GM18498 (cell line): ENCODE measurements at regions not wholly inside any gene's neighbourhood (a gene's known extent, or its start where the extent isn't known, plus 50 kb on each side); places are given as distances from the start of the nearest gene placed in this dataset.

Experiments
- ATAC-seq: cut with Tn5 transposase; IDR thresholded peaks from one replicate; pipeline ENCODE4 v1.9.1; 2021; ENCODE audit warnings: mild to moderate bottlenecking, moderate library complexity; ENCODE audit not compliant: unreplicated experiment

DNA sequence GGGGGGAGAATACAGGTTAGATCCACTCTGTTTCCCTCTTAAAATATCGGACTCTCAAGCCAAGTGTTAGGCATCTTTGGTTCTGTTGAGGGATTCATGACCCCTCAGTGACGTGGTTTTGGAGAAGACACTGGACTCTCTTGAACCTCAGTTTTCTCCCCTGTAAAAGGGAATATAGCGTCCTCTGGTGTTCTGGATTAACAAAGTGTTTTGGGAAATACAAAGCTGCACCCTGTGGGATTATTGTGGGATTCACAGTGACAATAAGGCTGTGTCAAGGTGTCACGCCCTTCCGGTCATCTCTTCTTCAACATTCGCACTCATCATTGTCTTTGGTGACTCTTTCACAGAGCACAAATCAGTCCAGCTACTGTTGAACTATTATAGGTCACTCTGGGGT, 139.0 kb downstream of the IRX1 start:
- ATAC-seq, result no peak

DNA sequence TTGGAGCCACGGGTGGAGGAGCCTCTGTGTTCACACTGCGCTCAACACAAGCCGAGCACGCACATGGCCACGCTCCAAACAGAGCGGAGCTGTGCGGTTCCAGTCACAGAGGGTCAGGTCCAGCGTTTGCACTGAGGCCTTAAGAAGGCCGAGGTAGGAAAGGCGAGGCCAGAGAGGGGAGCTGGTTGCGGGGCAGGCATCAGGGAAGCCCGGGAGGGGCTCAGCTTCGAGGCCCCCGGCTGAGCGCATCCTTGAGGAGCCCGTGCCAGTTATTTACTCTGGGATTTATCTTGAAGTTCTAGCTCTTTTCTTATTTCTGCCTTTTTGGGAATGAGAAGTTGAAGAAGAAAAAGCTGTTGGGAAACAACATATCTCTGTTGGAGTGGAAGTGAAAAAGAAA, 140.8 kb downstream of the IRX1 start:
- no peak for ATAC-seq

- no peak for ATAC-seq
These were observed 141.3 kb downstream of the IRX1 start for GRCh38 chr5:3736926-3737325.

- ATAC-seq, result no peak
These were observed 143.3 kb downstream of the IRX1 start for GRCh38 chr5:3738919-3739318.

GRCh38 chr5:3740546-3741373, 145.1 kb downstream of the IRX1 start:
- ATAC-seq, result no peak

GRCh38 chr5:3741374-3741770, 145.7 kb downstream of the IRX1 start:
- no peak for ATAC-seq

DNA sequence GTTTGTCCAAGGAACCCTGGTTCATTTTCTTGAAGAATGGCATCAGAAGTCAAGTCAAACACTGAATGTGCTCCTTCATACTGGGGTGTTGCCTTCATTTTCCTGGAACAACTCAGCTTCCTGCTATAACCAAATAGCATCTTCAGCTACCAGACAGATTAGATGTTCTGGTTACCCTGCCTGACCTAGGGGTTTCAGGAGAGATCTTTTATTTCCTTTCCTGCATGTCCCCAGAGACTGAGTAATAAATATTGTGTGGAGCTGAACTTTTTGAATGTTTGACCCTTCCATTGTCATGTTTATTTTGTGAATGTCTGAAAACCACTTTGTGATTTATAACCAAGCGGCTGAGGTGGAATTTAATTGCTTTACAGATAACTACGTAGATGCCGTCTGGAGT, 147.1 kb downstream of the IRX1 start:
- no peak for ATAC-seq

DNA sequence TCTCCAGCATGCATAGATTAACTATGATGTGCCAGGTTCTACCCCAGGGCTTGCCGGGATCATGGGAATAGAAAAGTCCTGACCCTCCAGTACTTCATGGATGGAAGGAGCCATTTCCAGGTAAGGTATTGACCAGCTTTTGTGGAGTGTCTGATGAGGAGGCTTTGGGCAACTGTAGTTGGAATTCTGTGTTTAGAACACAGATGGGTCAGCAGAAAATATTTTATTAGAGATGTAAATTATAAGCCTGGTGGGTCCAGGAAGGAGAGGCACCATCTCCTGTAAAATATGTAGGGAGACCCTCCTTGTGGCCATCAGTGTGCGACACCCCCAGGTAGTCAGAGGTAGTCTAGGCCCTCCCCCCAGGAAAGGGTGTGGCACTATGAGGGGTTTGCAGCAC, 156.2 kb downstream of the IRX1 start:
- ATAC-seq, result no peak

DNA sequence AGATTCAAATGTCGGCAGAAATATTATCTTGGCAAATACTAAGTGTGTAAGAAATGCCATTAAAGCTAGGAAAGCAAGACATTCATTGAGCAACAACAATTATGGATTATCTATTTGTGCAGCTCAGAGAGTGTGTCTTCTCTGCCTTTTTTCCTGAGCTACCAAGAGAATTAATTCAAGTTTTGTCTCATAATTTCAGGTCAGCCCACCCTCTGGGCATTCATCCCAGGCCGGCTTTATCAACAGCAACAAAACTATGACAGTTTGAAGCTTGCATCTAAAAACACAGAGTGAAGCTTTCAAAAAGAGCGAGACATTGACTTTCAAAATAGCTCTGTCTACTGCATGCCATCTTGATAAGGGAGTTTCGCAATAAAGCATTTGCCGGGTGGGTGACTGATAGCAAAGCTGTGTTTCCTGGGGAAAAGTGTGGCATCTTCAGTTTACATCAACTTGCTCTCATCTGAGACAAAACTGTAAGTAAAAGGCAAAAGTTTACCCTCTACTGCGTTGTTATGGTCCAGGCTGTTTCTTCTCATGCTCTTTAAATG, 182.4 kb downstream of the IRX1 start:
- ATAC-seq, result no peak

GRCh38 chr5:3778945-3779344, 183.3 kb downstream of the IRX1 start:
- no peak for ATAC-seq

- no peak for ATAC-seq
These were observed 184.6 kb downstream of the IRX1 start for GRCh38 chr5:3780278-3780677.

GRCh38 chr5:3780907-3781306, 185.3 kb downstream of the IRX1 start:
- no peak for ATAC-seq

- no peak for ATAC-seq
These were observed 189.2 kb downstream of the IRX1 start for GRCh38 chr5:3784854-3785253.

GRCh38 chr5:3786165-3786564, 190.5 kb downstream of the IRX1 start:
- ATAC-seq, result no peak

DNA sequence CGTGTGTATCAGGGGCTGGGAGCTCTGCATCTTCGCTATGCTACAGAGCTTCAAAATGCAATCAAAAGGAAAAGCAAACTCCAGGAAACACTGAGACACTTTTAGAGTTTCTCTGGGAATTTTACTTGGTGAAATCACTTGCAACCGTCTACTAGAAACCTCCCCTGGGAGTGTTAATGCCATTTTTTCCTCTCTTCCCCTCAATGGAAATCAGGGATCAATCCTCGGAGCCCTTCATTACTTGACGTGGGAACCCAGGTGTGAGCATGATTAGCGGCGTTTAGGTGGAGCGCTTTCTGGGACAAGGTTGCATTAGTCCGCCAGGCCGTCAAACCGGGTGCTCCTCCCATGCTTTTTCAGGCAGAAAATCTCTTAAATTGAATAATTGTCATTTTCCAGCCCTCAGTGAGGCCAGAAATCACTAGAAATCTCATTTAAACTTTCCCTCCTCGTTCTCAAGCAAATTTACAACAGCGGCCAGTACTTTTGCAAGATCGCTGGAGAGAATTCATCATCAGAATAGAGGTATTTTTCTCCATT, 191.3 kb downstream of the IRX1 start:
- no peak for ATAC-seq

- ATAC-seq, result no peak
These were observed 192.0 kb downstream of the IRX1 start for GRCh38 chr5:3787604-3788003.

DNA sequence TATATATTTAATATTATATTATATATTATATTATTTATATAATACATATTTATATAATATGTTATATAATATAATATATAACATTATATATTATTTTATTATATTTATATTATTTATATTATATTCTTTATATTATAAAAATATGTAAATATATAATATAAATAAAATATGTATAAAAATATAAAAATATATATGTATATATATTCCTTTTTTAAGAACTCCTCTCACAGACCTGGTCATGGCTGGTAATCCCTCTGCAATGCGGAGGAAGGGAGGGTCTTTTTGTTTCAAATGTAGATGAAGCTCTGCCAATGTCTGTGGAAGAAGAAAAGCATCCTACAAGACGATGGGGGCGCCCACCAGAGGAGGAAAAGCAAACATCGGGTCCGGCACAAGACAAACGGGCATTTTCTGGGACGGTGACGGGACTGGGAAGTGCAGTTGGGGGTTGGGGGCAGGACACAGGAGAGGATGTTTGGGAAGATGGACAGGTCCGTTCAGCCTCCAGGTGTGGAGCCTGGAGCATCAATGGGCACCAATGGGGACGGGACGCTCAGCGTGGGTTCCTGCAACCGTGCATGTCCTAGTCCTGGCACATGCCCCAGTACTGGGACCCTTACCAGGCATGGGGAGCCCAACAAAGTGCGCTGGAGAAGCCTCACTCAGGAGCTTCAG, 194.0 kb downstream of the IRX1 start:
- ATAC-seq, result no peak

DNA sequence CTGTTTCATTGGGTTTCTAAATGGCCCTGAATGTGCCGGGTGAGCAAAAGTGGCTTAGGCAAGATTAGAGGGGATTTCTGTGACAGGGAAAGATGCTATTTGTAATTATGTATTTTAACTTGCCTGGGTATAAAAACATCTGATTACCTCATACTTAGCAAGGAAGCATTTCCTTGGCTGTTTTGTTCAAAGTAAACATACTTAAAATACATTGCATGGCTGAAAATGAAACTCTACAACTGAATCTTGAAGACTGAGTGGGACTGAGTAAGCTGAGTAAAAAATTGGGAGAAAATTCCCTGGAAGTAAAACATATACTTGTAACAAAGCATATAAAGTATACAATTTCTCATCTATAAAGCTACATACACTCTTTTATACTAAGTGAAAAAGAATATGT, 197.5 kb downstream of the IRX1 start:
- ATAC-seq, result no peak

DNA sequence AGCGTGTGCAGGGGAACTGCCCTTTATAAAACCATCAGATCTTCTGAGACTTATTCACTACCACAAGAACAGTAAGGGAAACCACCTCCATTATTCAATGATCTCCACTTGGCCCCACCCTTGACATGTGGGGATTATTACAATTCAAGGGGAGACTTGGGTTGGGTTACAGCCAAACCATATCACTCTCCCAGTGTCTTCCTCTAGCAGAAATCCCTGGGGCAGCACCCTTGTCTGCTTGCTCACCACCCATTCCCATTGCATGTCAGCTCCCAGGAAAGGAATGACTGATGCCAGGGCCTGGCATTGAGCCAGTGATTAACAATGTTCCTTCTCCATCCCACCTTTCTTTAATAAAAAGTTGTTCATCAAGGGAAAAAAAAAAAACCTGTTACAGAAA, 199.0 kb downstream of the IRX1 start:
- ATAC-seq, result no peak

- no peak for ATAC-seq
These were observed 201.1 kb downstream of the IRX1 start for GRCh38 chr5:3796736-3797135.

GRCh38 chr5:3801967-3802366, 206.3 kb downstream of the IRX1 start:
- ATAC-seq, result no peak

DNA sequence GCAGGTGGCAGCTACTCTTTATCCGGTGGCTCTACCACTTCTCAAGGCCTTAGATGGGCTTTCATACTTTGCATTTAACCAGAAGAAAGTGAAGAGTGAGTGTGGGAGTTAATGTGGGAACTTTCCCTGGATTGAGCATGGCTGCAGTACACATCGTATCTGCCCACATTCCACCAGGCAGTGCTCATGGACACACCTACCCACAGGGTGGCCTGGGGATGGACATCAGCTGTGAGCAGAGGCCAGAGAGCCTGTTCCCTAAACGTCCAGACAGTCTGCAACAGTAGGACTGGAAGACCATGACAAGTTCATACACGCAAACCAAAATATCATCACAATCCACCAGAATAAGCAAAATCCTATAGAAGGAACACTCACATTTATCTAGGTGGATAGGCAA, 213.8 kb downstream of the IRX1 start:
- no peak for ATAC-seq
